8988T (cell line): ENCODE measurements at regions not wholly inside any gene's neighbourhood (a gene's known extent, or its start where the extent isn't known, plus 50 kb on each side); places are given as distances from the start of the nearest gene placed in this dataset.

Source experiments
- DNase-seq: peaks from one replicate; pipeline ENCODE4 v3.0.0; 2011

GRCh38 chr4:163623787-163624186 lies 129.3 kb downstream of the TMA16 start:
- DNase-seq: no peak

GRCh38 chr4:163624727-163625126 lies 130.2 kb downstream of the TMA16 start:
- no peak for DNase-seq

GRCh38 chr4:163631288-163631687 lies 136.8 kb downstream of the TMA16 start:
- DNase-seq: no peak

DNA sequence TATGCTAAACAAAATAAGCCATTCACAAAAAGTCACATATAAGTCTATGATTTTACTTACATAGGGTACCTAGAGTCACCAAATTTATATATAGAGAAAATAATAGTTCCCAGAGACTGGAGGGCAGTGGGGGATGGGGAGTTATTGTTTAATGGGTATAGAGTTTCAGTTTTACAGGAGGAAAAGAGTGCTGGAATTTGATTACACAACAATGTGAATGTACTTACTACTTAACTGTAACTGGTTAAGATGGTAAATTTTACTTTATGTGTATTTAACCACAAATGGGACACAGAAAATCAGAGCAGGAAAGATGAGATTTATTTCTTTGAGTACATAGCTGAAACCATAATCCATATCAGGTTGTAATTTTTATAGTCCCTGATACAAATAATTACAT lies 144.4 kb downstream of the TMA16 start:
- no peak for DNase-seq

DNA sequence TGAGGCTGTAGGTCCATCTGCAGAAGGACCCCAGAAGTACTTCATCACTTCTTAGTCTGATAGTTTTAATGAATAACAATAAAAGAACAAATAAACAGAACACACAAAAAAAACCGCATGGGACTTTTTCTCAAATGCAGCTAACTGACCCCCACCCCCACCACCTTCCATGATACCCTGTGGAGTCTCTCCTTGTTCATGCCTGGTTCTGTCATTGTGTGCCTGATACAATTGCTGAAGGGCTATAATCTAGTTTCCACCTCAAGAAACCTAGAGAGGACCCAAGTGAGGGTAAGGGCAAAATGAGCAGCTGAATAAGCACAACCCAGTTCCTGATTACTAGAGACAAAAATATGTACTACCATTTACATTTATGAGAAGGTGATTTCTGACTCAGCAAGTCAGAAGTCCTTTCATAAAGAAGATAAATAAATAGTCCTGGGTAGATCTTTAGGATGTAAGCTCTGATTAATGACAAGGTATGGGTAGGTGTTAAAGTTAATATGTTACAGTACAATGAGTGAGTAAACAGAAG lies 155.1 kb downstream of the TMA16 start:
- DNase-seq: no peak

- no peak for DNase-seq
Observed at GRCh38 chr4:163651761-163652160, 157.3 kb downstream of the TMA16 start.

DNA sequence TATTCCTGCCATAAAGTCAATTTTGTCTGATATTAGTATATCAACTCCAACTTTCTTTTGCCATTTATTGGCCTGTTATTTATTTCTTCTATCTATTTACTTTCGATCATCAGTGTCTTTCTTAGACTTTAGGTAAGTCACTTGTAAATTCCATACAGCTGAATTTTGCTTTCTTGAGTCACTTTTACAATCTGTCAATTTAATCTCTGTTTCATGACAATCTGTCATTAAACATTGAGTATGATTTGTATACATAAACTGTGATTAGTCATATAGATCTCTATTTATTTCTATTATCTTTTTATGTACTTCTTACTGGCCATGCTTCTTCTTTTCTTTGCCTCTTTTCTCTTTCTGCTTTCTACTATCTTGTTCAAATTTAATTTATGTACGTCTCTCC lies 160.1 kb downstream of the TMA16 start:
- no peak for DNase-seq

GRCh38 chr4:163660636-163661035 lies 166.1 kb downstream of the TMA16 start:
- DNase-seq: no peak

- no peak for DNase-seq
Observed at GRCh38 chr4:163662768-163663167, 168.3 kb downstream of the TMA16 start.

DNA sequence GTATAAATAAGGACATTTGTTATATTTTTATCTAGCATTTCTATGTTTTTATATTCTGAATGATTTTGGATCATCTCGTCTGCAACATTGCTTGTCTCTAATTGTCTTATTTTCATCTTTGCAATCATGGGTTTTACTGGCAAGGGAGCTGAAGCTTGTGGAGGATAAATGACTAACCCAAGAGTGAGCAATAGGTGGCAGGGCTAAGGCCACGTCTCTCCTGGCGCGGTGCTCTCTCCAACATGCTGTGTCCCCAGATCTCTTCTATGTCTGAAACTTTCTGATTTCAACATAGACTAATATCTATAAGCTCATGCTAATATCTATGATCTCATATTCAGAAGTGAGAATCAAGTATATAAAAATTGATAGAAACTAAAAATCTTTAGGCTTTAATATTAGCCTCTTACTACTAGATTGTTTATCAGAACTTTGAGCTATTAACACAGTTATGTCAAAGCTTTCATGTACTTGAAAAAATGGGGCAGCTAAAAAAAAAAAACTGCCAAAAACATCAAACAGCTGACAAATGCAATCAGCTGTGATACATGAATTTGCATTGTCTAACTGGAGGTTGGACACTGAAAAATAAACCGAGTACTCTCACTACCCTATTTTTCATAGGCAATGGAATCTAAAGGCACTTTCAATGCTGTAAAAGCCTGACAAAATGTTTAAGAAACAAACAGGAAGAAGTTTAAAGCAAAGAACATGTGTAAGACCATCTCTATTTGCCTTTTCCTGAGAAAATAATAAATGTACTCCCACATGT lies 169.2 kb downstream of the TMA16 start:
- DNase-seq: no peak

GRCh38 chr4:163665101-163665500 lies 170.6 kb downstream of the TMA16 start:
- DNase-seq: no peak

DNA sequence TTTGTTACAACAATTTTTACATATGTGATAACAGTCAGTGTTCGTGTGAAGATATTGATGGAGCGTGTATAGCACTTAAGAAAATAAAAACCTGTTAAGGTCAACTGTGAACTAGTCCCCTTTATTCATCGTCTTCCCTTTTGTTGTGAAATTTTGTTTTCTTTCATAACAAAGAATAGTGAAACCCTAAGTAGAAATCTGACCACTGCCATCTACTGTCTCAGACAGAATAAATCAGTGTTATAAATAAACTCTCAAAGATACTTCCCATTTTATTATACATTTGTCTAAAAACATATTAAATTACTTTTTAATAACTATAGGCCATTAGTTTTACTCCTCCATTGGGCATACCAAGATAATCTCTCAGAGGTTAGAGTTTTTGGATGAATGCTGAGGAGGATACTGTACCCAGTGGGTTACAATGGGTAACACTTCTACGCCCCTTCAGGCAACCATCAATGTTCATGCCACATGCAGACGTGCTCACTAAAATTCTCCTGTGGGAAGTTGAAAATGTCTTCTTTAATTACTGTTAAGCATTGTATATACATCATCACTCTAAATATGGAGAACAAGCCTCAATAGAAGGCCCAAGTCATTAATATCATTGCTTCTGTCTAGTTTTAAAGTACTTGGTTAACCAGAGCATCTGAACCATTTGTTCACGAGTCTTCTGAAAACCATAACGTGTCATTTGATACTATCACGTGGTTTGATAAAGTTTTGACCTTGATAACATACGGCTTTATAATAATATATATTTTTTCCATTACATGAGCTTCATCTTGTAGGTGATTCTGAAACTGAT lies 171.2 kb downstream of the TMA16 start:
- no peak for DNase-seq

GRCh38 chr4:163666332-163666873 lies 171.9 kb downstream of the TMA16 start:
- no peak for DNase-seq

DNA sequence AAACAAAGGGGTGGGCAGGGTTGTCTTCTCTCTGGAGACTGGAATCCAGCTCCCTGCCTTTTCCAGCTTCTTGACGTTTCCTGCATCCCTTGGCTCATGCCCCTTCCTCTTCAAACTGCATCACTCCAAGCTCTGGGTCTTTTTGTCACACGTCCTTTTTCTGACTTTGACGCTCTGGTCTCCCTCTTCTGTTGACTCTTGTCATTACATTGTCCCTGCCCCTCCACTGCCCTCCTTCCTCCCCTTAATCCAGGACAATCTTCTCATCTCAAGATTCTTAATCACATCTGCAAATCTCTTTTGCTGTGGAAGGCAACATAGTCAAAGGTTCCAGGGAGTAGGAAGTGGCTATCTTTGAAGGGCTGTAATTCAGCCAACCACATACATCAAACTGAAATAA lies 178.3 kb downstream of the TMA16 start:
- no peak for DNase-seq

DNA sequence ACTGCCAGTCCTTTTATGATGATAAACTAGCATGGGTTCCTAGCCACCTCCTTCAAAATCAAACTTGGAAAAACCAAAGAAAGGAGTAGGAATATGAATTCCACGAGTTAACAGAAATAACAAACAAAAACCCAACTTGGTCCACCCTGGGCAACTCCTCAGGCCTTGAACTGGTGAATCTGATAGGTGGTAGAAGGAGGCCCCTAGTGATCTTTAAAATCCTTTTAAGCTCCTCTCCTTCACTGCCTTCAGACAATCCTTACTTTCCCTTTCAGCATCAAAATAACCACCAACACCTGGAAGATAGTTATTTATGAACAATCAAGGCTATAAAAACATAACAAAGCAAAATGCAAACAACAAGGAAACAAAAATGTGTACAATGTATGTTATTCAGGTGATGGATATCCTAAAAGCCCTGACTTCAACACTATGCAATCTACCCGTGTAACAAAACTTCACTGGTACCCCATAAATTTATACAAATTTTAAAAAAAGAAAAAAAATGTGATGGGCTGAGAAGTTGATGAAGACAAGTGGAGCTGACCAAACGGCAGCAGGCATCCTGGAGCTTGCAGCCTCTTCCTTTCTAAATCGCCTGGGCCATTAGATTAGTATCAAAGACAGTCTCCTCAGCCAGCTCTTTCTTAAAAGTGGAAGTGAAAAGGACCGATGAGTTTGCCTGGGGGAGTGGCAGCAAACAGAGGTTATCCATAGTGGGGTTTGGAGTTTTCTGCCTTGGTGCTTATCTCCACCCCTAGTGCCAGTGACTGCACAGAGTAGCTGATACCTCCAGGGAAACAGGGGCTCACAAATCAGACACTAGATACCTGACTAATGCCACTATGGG lies 179.6 kb downstream of the TMA16 start:
- no peak for DNase-seq

DNA sequence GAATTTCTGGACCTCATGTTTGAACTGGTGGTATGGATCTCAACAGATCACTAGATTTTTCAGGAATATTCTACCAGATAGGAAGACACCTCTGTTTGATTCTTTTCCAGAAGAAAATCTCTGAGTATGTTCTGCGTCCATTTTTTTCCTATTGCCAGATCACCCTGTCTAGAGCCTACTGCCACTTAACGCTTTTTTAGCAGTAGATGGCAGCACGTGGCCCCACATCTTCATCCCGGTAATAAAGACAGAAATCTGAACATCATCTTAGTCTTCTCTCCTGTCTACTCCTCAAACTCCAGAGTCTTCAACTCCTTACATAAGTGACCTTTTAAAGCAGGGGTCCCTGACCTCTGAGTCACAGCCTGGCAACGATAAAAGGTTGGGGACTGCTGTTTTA lies 184.7 kb downstream of the TMA16 start:
- DNase-seq: peak; percentile 11

GRCh38 chr4:163680386-163681098 lies 186.1 kb downstream of the TMA16 start:
- DNase-seq: no peak

- DNase-seq: no peak
Observed at GRCh38 chr4:163681208-163681821, 186.8 kb downstream of the TMA16 start.

DNA sequence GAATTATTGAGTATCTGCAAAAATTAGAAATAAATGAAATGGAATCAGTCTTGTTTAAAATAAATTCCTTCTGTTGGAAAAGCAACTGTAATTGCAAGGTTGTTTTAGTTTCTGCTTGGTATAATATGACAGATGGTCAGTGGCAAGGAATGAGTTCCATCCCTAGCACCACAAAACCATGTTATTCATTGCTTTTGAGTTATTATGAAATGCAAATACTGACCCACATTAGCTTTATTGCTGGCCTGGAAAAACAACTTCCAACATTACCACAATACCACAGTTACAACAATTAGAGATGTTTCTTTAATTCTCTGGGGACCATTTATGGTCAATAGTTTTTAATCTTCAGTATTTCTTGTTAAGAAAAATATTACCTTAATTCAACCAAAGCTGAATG lies 194.4 kb downstream of the TMA16 start:
- no peak for DNase-seq

DNA sequence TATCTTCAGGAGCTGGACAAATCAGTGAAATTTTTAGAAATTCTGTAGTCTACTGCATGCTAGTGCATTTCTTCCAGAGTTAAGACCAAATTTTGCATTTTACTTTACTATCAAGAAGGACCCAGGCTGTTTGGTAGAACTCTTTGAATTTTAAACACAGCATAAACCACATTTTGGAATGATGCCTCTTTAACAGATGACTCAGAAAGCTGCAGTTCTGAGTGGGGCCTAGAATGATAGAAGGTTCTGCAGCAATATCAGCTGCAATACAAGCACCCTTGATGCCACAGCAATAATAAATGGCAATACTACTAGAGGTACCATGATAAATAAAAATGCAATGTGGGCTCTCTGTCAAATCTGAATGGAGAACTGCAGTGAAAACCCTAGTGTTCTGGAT lies 198.7 kb downstream of the TMA16 start:
- no peak for DNase-seq

GRCh38 chr4:163693776-163694175 lies 199.3 kb downstream of the TMA16 start:
- DNase-seq: no peak

- DNase-seq: no peak
Observed at GRCh38 chr4:163694385-163694784, 199.9 kb downstream of the TMA16 start.
